ENCODE measurements at regions not wholly inside any gene's neighbourhood (a gene's known extent, or its start where the extent isn't known, plus 50 kb on each side); places are given as distances from the start of the nearest gene placed in this dataset.
"Not testable (repeated sequence)": the region's sequence is repeated elsewhere in the genome, so short reads cannot be mapped to it uniquely, and the experiment has no call there.

- no peak for DNase-seq
Measured at GRCh38 chr19:5290336-5291262, 50.0 kb downstream of the PTPRS start.

DNA sequence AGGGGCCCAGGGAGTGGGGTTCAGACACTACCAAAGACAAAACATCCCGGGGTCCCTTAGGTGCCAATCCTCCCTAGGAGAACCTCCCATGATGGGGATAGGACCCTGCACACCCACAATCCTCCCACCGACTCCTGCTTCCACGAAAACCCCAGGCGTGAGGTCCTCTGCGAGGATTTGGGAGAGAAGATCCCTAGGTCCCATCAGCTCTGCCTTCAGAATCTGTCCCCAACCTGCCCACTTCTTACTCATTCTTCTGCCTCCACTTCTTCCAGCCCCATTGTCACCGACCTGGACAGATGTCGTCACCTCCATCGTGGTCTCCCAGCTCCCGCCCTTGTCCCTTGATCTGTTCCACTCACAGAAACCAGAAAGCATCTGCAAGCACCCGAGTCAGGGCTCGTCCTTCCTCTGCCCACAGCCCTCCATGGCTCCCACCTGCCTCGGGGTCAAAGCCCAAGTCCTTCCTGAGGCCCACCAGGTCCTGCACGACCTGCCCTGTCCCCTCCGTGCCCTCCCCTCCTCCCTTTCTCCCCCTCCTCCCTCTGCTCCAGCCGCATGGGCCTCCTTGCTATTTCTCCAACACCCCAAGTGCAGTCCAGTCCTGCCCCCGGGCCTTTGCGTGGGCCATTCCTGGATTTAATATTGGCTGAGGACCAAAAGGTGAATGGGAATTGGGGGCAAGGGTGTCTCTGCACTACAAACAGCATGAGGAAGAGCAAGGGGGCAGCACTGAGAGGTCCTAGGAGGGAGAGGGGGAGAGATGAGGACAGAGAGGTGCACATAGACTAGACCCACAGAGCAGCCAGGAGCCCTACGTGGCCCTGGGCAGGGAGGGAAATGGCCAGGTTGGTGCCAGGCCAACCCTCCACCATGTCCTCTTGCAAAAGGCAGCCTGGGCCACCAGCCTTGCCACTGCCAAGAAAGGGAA lies 51.3 kb downstream of the PTPRS start:
- DNase-seq: no peak

GRCh38 chr19:5288347-5288739 lies 52.3 kb downstream of the PTPRS start:
- DNase-seq: no peak

DNA sequence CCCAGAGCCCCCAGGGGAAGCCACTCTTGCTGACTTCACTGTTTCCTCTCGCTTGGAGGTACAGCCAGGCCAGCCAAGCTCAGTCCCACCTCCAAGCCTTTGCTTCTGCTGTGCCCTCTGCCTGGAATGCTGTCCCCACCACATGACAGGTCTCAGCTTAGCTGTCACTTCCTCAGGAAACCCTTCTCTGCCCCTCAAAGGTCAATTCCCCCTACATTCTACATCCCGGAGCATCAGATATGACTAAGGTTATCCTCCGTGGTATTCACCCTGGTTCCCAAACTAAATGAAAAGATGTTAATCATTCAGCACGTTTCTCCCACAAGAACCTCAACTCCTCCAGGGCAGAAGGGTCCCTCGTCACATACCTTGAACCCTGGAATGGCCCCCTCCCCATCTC lies 53.5 kb downstream of the PTPRS start:
- no peak for DNase-seq

DNA sequence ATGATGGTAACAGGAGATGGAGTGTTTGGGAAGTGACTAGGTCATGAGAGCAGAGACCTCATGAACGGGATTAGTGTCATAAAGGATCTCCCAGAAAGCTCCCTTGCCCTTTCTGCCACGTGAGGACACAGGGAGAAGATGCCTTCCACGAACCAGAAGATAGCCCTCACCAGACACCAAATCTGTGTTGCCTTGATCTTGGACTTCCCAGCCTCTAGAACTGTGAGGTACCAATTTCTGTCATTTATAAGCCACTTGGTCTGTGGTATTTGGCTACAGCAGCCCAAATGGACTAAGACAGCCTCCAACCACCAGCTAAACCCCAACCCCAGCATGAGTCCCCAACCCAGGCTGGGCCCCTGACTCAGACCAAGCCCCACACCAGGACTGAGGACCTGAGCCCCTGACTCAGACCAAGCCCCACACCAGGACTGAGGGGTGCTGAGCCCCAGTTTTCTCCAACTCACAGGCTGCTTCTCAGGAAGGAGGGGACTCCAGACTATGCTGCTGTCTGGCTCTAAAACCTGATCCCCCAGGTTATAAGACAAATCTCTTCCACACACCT lies 54.1 kb downstream of the PTPRS start:
- no peak for DNase-seq

DNA sequence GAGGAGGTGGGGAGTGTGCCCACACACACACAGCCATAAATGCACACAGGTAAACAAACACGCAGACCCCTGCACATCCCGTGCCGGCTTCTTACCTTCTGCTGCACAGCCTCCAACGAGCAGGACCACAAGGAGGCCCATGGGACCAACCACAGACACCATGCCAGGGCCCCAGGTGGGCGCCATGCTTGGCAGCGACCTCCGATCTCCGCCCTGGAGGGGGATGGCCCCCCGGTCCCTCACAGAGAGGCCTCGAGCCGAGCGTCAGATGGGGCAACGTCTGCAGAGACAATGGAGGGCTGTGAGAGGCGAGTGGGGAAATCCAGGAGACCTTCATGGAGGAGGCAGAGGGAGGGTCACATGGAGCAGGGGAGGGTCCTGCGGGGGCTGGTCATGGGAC lies 54.7 kb downstream of the PTPRS start:
- no peak for DNase-seq

GRCh38 chr19:5285311-5285710 lies 55.3 kb downstream of the PTPRS start:
- no peak for DNase-seq

DNA sequence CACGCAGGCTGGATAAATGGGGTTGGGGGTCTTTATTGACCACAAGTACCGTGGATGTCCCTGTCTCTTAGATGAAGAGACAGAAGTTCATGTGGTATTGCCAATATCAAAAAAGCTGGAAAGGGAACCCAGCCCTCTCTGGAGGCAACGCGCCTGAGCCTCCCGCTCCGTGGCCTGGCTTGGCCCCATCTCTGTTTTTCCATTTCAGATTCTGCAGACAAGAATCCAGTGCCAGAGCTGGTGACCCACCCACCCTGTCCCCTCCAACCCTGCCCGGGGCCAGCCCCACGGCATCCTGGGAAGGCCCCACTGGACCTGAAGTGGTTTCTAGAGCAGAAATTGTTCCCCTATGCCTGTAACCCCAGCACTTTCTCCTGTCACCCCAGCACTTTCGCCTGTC lies 57.7 kb downstream of the PTPRS start:
- DNase-seq: no peak

DNA sequence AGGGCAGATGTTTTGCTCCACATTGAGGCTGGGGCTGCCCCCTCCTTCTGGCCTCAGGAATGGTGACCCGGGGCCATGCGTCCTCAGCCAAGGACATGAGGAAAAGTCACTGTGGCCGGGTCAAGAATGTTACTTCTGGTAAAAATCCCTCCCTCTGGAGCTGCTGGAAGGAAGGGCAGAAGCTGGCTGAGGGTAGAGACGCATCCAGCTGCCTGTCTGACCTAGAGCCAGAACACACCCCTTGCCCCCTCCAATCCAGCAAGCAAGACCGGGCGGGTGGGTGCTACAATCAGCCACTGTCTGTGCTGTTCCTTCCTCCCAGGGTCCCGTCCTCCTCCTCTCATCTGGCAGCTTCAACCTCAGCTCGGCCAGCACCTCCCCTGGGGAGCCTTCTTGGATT lies 59.0 kb downstream of the PTPRS start:
- no peak for DNase-seq

- DNase-seq: not testable (repeated sequence)
Measured at GRCh38 chr19:5275668-5276067, 64.9 kb downstream of the PTPRS start.

DNA sequence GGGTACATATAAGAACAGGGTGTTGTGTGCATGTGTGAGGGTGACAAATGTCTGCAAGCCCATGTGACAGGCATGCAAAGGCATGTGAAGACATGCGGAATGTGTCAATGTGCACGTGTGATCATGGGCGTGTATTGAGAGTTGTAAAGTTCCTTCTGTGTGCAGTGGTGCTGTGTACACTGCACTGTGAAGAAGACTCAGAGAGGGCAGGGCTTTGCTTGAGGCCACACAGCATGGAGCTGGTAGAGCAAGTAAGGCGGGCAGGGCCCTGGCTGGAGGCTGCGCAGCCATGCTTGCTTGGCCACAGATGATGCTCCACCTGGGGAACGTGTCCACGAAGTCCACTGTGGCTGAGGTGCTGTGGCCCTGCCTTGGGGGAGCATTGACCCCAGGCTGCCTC lies 66.8 kb downstream of the PTPRS start:
- DNase-seq: no peak

DNA sequence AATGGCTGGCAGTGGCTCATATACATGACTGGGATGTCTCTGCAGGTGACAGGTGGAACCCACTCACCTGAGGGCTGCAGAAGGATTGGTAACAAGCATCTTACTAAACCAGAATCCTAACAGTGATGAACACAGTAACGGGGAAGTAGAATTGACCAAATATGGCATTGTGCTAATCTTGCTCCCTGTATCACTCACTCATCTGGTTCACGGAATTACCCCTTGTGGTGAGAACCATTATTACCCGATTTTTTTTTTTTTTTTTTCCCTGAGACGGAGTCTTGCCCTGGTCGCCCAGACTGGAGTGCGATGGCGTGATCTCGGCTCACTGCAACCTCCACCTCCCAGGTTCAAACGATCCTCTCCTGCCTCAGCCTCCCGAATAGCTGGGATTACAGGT lies 69.5 kb downstream of the PTPRS start:
- no peak for DNase-seq

GRCh38 chr19:5269926-5270325 lies 70.7 kb downstream of the PTPRS start:
- no peak for DNase-seq

DNA sequence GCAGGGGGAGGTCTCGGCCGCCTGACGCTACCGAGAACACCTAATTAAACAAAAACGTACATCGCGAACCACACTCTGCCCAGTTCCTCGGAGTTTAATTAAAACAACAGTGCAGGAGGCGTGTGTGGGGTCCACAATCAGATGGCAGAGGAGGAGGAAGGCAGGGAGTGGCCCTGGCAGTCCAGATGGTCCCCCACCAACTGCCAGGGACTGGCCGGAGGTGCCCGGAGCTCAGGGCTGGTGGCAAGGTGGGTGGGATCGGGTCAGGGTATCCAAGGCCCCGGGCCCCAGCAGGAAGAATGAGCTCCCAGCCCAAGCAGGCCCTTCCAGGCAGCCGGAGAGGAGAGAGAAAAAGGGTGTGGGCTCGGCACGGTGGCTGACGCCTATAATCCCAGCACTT lies 71.3 kb downstream of the PTPRS start:
- DNase-seq: no peak

- DNase-seq: no peak
Measured at GRCh38 chr19:5268801-5269200, 71.8 kb downstream of the PTPRS start.

GRCh38 chr19:5265260-5265659 lies 75.4 kb downstream of the PTPRS start:
- no peak for DNase-seq

DNA sequence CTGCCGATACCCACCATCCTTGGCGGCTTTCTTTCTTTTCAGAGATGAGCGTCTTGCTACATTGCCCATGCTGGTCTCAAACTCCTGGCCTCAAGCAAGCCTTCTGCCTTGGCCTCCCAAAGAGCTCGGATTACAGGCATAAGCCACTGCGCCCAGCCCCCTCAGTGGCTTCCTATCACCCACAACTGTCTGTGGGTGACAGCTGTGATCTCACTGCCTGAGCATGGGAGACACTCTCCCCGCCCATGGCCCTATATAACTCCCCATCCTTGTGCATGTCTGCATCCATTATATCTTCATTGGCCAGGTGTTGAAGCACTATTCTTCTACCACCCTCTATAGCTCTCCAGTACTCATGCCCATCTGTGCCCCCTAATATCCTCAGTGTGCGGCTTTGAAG lies 76.2 kb downstream of the PTPRS start:
- DNase-seq: no peak

DNA sequence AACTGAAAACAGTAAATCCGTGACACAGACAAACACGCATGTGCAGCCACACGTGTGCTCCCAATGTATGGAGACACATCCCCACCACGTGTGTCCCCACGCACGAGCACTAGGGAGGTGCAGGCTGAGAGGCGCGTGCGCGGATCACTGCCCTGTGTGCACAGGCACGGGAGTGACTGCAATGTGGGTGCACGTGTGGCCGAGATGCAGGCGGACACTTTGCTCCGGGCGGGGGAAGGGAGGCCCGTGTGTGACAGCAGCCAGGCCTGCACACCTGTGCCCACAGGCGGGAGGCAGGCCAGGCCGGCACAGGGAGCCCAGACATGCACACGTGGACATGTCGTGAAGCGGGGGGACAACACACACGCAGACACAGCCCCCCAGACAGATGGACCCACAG lies 77.0 kb downstream of the PTPRS start:
- DNase-seq: no peak

DNA sequence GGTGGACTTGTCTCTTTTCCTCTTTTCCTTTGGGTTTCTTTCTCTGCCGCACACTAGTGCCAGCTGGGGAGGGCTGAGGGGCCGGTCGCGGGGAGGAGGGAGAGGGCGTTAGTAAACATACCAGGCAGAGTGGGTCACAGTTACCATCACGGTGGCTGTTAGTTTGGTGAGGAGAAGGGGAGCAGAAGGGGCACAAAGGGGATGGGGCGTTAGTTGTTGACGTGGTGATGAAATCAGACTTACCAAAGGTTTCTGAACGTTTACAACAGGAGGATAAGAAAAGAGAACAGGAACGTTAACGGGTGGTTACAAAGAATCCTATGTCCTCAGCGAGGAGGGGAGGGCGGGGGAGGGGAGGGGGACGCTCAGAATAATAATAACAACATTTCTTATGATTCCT lies 77.9 kb downstream of the PTPRS start:
- no peak for DNase-seq

DNA sequence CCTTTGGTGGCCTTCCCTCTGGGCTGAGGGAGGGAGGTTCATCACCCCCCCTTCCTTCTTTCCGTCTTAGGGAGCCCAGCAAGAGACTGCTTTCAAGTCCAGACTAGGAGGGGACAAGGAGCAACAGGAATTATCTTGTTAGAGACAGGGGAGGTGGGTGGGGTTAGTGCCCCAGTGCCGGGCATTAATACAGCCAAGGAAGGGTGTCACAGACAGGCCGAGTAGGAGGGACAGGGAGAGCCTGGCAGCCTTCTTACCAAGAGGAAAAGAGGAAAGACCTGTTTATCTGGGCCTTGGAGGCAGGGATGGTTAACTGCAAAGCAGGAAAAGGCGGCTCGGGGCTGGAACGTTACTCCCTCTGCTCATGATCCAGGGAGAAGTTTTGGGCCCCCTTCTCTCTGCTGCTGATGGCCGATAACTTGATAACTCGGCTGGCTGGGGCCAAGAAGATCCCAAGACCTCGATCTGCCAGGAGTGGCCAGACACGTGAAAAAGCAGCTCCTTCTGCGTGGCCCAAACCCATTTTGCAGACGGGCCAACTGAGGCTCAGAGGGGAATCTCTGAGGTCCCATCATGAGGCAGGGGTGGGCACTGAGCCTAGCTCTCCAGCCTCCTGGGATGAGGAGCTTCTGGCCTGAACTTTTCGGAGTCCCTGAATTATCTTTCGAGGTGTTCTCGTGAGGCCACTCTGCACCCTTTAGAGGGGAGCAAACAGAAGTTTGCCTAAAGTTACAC lies 79.3 kb downstream of the PTPRS start:
- no peak for DNase-seq

GRCh38 chr19:5260381-5260967 lies 80.1 kb downstream of the PTPRS start:
- DNase-seq: no peak

GRCh38 chr19:5259750-5260149 lies 80.9 kb downstream of the PTPRS start:
- DNase-seq: no peak

All from activated CD4-positive, alpha-beta T cell treated with anti-CD3 and anti-CD28 coated beads for 48 hours (primary cell).